Gastroesophageal sphincter (tissue), 3 donors: ENCODE measurements at regions not wholly inside any gene's neighbourhood (a gene's known extent, or its start where the extent isn't known, plus 50 kb on each side); places are given as distances from the start of the nearest gene placed in this dataset.
"Not testable (repeated sequence)": the region's sequence is repeated elsewhere in the genome, so short reads cannot be mapped to it uniquely, and the experiment has no call there.

Experiments used
- POLR2A ChIP-seq, 2 donors: fragments of 450-650 bp; IDR thresholded peaks; one replicate each; pipeline ENCODE4 v1.6.1; 2017; ENCODE audit warnings: antibody characterized with exemption in 2 of 2, mild to moderate bottlenecking in 2 of 2, moderate library complexity in 1 of 2
- POLR2AphosphoS5 ChIP-seq: sonication (generic); formaldehyde crosslinking; IDR thresholded peaks from one replicate; pipeline ENCODE4 v1.6.1; 2017; ENCODE audit warnings: antibody characterized with exemption
- TF ChIP-seq, protein P1 (sequence below), 4 experiments: fragments of 200-600 bp in 2 of 4; fragments of 450-650 bp in 2 of 4; sonication (generic) in 1 of 4; IDR thresholded peaks; one replicate each; pipeline ENCODE4 v1.5.1; 2017 to 2019; ENCODE audit warnings: antibody characterized with exemption in 4 of 4, mild to moderate bottlenecking in 2 of 4, moderate library complexity in 2 of 4

DNA sequence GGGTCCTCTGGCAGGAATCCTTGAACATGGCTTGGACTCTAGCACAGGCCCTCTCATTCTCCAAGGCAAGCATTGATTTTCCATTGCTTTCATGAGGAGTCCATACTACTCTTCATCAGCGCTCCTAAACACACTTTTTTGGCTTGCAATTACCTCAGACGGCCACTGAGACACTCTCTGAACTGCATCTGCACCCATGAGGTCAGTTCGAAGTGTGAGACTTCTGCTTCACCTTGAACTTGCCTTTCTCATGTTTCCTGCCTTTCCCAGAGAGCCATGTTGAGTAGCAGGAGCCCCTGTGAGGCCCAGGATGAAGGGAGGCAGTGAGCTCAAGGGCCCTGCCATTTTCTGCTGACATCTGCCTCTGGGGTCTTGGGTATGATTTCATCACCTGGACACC is 279.2 kb upstream of the ZNF337 start:
- not testable (repeated sequence) for TF ChIP-seq POLR2A (IDR thresholded peaks at IDR 0.05); POLR2AphosphoS5
- TF ChIP-seq, protein P1, sequence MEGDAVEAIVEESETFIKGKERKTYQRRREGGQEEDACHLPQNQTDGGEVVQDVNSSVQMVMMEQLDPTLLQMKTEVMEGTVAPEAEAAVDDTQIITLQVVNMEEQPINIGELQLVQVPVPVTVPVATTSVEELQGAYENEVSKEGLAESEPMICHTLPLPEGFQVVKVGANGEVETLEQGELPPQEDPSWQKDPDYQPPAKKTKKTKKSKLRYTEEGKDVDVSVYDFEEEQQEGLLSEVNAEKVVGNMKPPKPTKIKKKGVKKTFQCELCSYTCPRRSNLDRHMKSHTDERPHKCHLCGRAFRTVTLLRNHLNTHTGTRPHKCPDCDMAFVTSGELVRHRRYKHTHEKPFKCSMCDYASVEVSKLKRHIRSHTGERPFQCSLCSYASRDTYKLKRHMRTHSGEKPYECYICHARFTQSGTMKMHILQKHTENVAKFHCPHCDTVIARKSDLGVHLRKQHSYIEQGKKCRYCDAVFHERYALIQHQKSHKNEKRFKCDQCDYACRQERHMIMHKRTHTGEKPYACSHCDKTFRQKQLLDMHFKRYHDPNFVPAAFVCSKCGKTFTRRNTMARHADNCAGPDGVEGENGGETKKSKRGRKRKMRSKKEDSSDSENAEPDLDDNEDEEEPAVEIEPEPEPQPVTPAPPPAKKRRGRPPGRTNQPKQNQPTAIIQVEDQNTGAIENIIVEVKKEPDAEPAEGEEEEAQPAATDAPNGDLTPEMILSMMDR (IDR thresholded peaks at IDR 0.05): not testable (repeated sequence)
